HG03521 (cell line): ENCODE measurements at regions not wholly inside any gene's neighbourhood (a gene's known extent, or its start where the extent isn't known, plus 50 kb on each side); places are given as distances from the start of the nearest gene placed in this dataset.
"Not testable (repeated sequence)": the region's sequence is repeated elsewhere in the genome, so short reads cannot be mapped to it uniquely, and the experiment has no call there.

Experiments used
- ATAC-seq: cut with Tn5 transposase; IDR thresholded peaks from one replicate; pipeline ENCODE4 v1.9.1; 2021; ENCODE audit warnings: mild to moderate bottlenecking, moderate library complexity; ENCODE audit not compliant: unreplicated experiment

DNA sequence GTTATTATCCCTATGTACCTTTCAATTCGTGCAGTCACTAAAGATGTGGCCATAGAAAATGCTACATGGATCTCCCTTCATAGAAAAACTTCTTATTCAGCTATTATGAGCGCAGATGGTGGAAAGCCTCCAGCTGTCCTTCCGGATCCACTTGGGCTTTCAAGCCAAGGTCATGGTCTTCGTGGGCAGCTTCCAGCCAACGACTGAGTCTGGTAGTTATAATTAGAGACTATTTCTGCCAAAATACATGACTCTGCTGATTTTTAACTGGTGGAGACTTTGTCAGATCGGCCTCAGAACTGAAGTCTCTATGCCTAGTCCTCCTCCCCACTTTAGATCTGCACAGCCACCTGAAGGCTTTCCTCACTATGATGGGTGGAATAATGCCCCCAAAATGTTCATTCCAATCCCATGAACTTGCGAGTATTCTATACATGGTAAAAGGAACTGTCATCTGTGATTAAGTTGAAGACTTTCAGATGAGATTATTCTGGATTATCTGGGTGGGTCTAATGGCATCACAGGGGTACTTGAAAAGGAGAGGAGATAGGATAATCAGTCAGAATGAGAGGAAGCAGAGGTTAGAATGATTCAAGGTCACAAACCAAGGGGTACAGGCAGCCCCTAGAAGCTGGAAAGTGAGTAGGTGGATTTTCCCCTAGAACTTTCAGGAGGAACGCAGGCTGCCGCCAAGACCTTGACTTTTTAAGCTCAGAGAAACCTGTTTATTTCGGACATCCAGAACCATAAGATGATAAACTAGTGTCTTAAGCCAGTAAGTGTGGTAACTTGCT is 171.1 kb upstream of the CXCL13 start:
- ATAC-seq = no peak

- no peak for ATAC-seq
Observed at GRCh38 chr4:77437079-77437478, 168.5 kb upstream of the CXCL13 start.

- ATAC-seq = no peak
Observed at GRCh38 chr4:77438549-77438948, 167.1 kb upstream of the CXCL13 start.

DNA sequence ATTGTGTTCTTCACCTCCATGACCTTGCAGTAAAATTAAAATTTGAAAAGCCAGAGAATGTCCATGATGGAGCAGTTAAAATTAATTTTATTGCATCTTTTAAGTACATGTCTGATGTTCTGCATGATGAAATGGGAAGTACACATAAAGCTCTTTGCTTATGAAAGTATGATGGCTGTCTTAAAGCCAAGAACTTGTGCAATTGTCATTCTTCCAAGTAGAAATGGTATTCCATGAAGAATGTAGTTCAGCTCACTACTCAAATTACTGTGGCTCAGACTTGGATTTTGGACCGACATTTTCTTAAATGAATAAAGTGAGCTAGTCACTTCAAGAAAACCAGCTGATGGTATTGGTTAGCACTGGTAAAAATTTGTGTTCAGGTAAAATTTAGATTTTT is 161.7 kb upstream of the CXCL13 start:
- no peak for ATAC-seq

DNA sequence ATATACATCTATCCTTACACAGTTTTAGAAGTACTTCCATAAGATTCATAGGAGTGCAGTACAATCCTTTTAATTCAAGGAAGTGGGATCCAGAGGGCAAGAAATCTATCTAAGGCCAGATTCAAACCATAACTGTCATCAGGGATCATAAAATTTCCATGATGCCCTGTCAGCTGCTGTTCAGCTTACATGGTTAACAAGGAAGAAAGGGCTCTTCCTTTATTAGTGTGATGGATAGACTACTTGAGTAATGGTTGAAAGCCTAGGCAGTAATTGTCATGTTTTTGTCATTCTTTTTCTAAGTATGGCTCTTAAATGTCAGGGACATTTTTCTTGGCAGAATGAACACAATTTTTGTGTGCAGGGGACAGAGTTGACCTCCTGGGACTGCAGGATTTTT is 159.8 kb upstream of the CXCL13 start:
- no peak for ATAC-seq

GRCh38 chr4:77446601-77447000 is 159.0 kb upstream of the CXCL13 start:
- no peak for ATAC-seq

DNA sequence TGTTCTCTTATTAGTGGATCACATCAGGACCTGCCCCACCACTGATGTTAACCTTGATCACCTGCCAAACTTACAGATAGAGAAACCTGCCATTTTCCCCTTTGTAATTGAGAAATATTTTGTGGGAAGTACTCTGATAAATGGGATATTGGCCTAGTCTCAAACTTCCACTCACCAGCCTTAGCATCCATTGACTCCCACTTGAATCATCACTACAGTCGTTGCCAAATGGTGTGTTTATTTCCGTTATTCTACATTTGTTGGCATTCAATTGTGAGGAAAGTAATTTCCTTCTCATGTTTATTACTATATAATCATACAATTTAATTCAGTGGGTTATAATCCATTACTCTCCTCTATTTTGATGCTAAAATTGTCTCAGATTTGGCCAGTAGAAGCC is 156.4 kb upstream of the CXCL13 start:
- ATAC-seq = no peak

DNA sequence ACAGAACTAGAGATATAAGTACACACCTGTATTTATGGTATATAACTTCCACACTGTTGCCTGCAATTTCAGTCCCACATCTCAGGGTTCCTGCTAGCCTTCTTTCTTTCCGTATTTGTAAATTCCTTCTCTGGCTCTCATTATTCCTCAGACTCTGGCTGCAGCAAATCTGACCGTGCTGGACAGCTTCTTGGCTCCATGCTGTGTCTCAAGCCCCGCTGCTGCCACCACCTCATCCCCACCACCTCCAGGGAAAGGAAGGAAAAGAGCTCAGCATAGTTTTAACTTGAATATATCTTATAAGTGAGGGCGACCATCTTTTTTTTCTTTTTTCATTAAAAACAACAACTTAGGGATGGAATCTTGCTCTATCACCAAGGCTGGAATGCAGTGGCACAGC is 155.6 kb upstream of the CXCL13 start:
- no peak for ATAC-seq

- ATAC-seq = no peak
Observed at GRCh38 chr4:77451530-77451929, 154.1 kb upstream of the CXCL13 start.

- ATAC-seq = not testable (repeated sequence)
Observed at GRCh38 chr4:77452117-77452516, 153.5 kb upstream of the CXCL13 start.

DNA sequence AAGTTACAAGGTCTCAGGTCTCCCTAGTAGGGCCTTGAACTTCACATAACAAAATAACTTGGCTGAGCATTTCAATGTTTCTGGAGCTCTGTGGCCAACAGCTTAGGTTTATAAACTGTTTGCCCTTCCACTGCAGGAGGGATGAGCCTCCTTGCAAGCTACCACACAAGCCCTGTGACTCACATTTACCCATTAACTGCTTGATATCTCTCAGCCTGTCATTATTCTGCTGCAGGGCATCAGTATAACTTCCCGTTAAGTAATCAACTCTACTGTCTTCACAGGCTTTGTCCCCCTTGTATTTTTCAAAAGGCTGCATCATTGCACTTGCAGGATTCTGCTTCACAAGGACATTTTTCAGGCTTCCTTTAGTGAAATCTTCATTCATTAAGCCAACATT is 151.7 kb upstream of the CXCL13 start:
- ATAC-seq = no peak

DNA sequence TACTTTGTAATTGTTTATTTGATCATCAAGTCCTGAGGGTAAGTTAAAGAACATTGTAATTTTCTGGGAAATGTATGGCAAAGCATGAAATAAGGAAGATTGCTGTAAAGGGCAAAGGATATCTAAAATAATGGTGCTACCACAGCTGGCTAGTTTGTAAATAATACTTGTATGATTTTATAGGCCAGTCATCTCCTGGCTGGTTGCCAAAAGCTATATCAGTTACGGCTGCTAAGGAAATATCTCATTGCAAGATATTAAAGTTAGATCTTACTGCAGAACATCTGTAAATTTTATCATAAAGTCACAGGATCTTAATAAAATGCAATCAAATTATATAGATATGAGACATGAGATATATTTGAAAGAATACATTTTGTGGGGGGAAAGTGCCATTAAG is 150.8 kb upstream of the CXCL13 start:
- no peak for ATAC-seq

GRCh38 chr4:77464100-77464499 is 141.5 kb upstream of the CXCL13 start:
- not testable (repeated sequence) for ATAC-seq

GRCh38 chr4:77465271-77465670 is 140.3 kb upstream of the CXCL13 start:
- no peak for ATAC-seq

- no peak for ATAC-seq
Observed at GRCh38 chr4:77466430-77466829, 139.2 kb upstream of the CXCL13 start.

GRCh38 chr4:77471821-77472495 is 133.7 kb upstream of the CXCL13 start:
- no peak for ATAC-seq

- peak; percentile 46 for ATAC-seq
Observed at GRCh38 chr4:77473509-77473908, 132.1 kb upstream of the CXCL13 start.

- ATAC-seq = no peak
Observed at GRCh38 chr4:77481856-77482255, 123.8 kb upstream of the CXCL13 start.

GRCh38 chr4:77488882-77489281 is 116.7 kb upstream of the CXCL13 start:
- no peak for ATAC-seq

DNA sequence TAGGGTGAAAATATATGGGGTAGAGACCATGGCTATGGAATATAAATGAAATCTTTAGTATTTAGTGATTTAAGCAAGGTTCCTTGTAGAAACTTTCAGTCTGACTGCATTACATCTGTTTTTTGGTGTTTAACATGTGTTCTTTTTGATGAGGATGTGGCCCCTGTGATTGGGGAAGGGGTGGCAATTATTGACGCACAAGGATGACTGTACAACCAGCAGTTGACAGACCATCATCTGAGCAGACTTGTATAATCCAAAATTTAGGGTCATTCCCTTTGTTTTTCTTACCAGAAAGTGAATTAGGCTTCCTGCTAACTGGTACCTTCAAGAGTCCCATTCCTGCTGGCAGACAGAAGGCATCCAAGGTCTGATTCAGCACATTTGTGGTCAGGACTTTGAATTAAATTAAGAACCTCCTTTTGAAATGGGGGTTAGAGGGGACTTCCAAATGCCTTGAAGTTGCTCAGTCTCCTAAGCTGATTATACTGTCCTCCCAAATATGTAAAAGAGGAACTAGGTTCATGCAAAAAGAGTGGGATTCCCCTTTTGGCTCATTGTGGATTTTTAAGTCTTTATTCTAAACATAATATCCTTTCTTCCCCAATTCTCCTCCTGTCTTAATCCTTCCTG is 112.4 kb upstream of the CXCL13 start:
- ATAC-seq = no peak

DNA sequence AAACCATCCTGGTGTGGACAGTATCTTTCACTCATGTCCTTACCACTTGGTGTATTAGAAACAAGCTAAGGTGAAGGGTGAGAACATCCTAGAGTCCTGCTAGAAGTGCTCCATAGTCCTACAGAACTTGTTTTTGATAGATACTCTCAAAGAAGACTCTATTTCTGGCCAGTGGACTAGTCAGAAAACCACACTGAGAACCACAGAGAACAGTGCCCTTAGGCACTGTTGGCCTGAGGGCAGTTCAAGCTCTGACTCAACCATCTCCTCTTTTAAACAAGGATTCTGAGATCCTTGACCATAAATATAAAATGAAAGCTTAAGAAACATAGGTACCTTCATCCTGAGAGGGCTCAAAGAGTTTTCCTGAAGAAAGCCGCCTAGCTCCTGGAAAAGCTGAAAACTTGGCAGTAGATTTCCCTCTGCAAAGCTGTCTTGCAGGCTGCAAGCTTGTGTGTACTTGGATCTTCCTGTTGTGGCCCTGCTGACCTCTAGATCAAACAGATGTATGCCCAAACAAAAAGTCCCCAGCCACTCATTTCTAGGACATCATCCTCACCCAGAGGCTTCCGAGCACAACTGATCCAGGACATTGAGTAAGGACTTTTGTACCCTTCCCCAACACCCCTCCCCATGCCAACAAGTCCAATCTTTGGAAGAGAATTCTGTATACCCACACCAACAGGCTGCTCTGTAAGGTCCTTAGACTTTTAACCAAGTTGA is 111.6 kb upstream of the CXCL13 start:
- no peak for ATAC-seq
